PFSK-1 (cell line): ENCODE measurements at regions not wholly inside any gene's neighbourhood (a gene's known extent, or its start where the extent isn't known, plus 50 kb on each side); places are given as distances from the start of the nearest gene placed in this dataset.

Experiments
- POLR2AphosphoS5 ChIP-seq: IDR thresholded peaks from 2 replicates; pipeline ENCODE4 v1.6.1; 2012; ENCODE audit warnings: low read depth, mild to moderate bottlenecking, control low read depth, low read length, moderate library complexity
- REST ChIP-seq, 2 experiments: IDR thresholded peaks; 2 replicates each; pipeline versions ENCODE4 v1.6.1 to v1.8.0; 2011 to 2012; ENCODE audit warnings: low read depth in 2 of 2, low read length in 2 of 2, control low read depth in 1 of 2, inconsistent platforms in 1 of 2, mild to moderate bottlenecking in 1 of 2, moderate library complexity in 1 of 2; ENCODE audit not compliant: insufficient read depth in 1 of 2
- SIN3A ChIP-seq: IDR thresholded peaks from 2 replicates; pipeline ENCODE4 v1.6.1; 2012; ENCODE audit warnings: mild to moderate bottlenecking, low read length, moderate library complexity, borderline replicate concordance; ENCODE audit not compliant: insufficient read depth
- TAF1 ChIP-seq: IDR thresholded peaks from 2 replicates; pipeline ENCODE4 v1.6.1; 2012; ENCODE audit warnings: low read length, control low read depth, borderline replicate concordance; ENCODE audit not compliant: insufficient read depth

GRCh38 chr22:49586244-49586748 lies 241.4 kb downstream of the BRD1 start:
- TF ChIP-seq TAF1 (no peak), POLR2AphosphoS5 (no peak), REST (IDR thresholded peaks at IDR 0.05; ENCODE audit: insufficient read depth in 1 of 2, low read depth in 2 of 2, low read length in 2 of 2) (no peak), SIN3A (no peak)
